Suprapubic skin (tissue), 3 donors: ENCODE measurements at regions not wholly inside any gene's neighbourhood (a gene's known extent, or its start where the extent isn't known, plus 50 kb on each side); places are given as distances from the start of the nearest gene placed in this dataset.

ENCODE experiments used
- CTCF ChIP-seq, 2 donors: fragments of 200-600 bp in 1 of 2; fragments of 450-650 bp in 1 of 2; sonication (generic) in 1 of 2; IDR thresholded peaks; one replicate each; pipeline ENCODE4 v1.5.1; 2016 to 2019; ENCODE audit warnings: antibody characterized with exemption in 2 of 2, mild to moderate bottlenecking in 1 of 2, moderate library complexity in 1 of 2
- EP300 ChIP-seq: sonication (generic); formaldehyde crosslinking; IDR thresholded peaks from one replicate; pipeline ENCODE4 v1.6.1; 2017; ENCODE audit warnings: antibody characterized with exemption
- POLR2A ChIP-seq, 2 donors: fragments of 450-650 bp; IDR thresholded peaks; one replicate each; pipeline ENCODE4 v1.6.1; 2017; ENCODE audit warnings: antibody characterized with exemption in 2 of 2, mild to moderate bottlenecking in 2 of 2, moderate library complexity in 2 of 2

GRCh38 chr5:42109006-42109572, 184.0 kb downstream of the FBXO4 start:
- TF ChIP-seq EP300, result no peak
- no peak for TF ChIP-seq CTCF (IDR thresholded peaks at IDR 0.05)
- TF ChIP-seq POLR2A (IDR thresholded peaks at IDR 0.05), result no peak
